Muscle of leg (tissue), 3 donors: ENCODE measurements at regions not wholly inside any gene's neighbourhood (a gene's known extent, or its start where the extent isn't known, plus 50 kb on each side); places are given as distances from the start of the nearest gene placed in this dataset.

Source experiments
- DNase-seq: peaks from one replicate; pipeline ENCODE4 v3.0.0; 2013
- H3K27ac ChIP-seq: one replicate; pipeline ENCODE4 v1.5.1; 2013; ENCODE audit warnings: mild to moderate bottlenecking, low read length, control low read depth
- H3K27me3 ChIP-seq: one replicate; pipeline ENCODE4 v1.6.1; 2013; ENCODE audit warnings: low read length; ENCODE audit not compliant: control insufficient read depth, insufficient read depth
- H3K36me3 ChIP-seq: one replicate; pipeline ENCODE4 v1.6.1; 2013; ENCODE audit warnings: low read length; ENCODE audit not compliant: control insufficient read depth, insufficient read depth
- H3K4me1 ChIP-seq: one replicate; pipeline ENCODE4 v1.6.1; 2013; ENCODE audit warnings: low read length; ENCODE audit not compliant: control insufficient read depth, insufficient read depth
- H3K4me3 ChIP-seq: one replicate; pipeline ENCODE4 v1.5.1; 2013; ENCODE audit warnings: low read length, control low read depth
- H3K9me3 ChIP-seq: replicated peaks from 2 replicates; pipeline ENCODE4 v1.6.1; 2013; ENCODE audit warnings: low read depth, low read length; ENCODE audit not compliant: control insufficient read depth
- WGBS: methylation state at CpG from one replicate; pipeline ENCODE4 v1.1.5; 2013; ENCODE audit warnings: missing lambda C conversion rate; ENCODE audit not compliant: insufficient coverage; 5-methylcytosine and 5-hydroxymethylcytosine counted together

GRCh38 chr13:90956031-90956430 is 391.5 kb upstream of the MIR17HG start:
- H3K4me1 ChIP-seq = no peaks in the 10 kb centered on the region
- no peaks in the 10 kb centered on the region for H3K27me3 ChIP-seq
- WGBS = no CpG with 5 or more reads among the region's 1 CpG
- H3K9me3 ChIP-seq = no peaks in the 10 kb centered on the region
- H3K36me3 ChIP-seq = no peaks in the 10 kb centered on the region
- no peak overlapping the region for H3K4me3 ChIP-seq
- H3K27ac ChIP-seq = no peak overlapping the region
- DNase-seq = no peak

GRCh38 chr13:90958866-90959265 is 388.6 kb upstream of the MIR17HG start:
- H3K27me3 ChIP-seq = no peaks in the 10 kb centered on the region
- no CpG with 5 or more reads among the region's 2 CpGs for WGBS
- H3K9me3 ChIP-seq = no peaks in the 10 kb centered on the region
- no peaks in the 10 kb centered on the region for H3K4me1 ChIP-seq
- no peak overlapping the region for H3K4me3 ChIP-seq
- H3K36me3 ChIP-seq = no peaks in the 10 kb centered on the region
- no peak overlapping the region for H3K27ac ChIP-seq
- no peak for DNase-seq

- no CpG with 5 or more reads among the region's 2 CpGs for WGBS
- H3K4me1 ChIP-seq = no peaks in the 10 kb centered on the region
- no peak overlapping the region for H3K27ac ChIP-seq
- peak; percentile 10 for DNase-seq
- no peaks in the 10 kb centered on the region for H3K27me3 ChIP-seq
- H3K9me3 ChIP-seq = no peaks in the 10 kb centered on the region
- no peak overlapping the region for H3K4me3 ChIP-seq
- no peaks in the 10 kb centered on the region for H3K36me3 ChIP-seq
These were observed 379.2 kb upstream of the MIR17HG start for GRCh38 chr13:90968166-90968904.

GRCh38 chr13:90974249-90974975 is 373.1 kb upstream of the MIR17HG start:
- H3K9me3 ChIP-seq = no peaks in the 10 kb centered on the region
- no peak overlapping the region for H3K4me3 ChIP-seq
- DNase-seq = no peak
- no peaks in the 10 kb centered on the region for H3K27me3 ChIP-seq
- no peaks in the 10 kb centered on the region for H3K36me3 ChIP-seq
- WGBS = 0% methylated on average over 1 of the region's 3 CpGs
- H3K27ac ChIP-seq = no peak overlapping the region
- H3K4me1 ChIP-seq = no peaks in the 10 kb centered on the region

DNA sequence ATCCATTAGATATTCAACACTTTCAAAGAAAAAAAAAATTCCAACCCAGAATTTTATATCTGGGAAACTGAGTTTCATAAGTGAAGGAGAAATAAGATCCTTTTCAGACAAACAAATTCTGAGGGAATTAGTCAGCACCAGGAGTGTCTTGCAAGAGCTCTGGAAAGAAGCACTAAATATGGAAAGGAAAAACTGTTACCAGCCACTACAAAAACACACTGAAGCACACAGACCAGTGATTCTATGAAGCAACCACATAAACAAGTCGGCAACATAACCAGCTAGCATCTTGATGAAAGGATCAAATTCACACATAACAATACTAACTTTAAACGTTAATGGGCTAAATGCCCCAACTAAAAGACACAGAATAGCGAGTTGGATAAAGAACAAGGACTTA is 368.4 kb upstream of the MIR17HG start:
- WGBS = no CpG with 5 or more reads among the region's 3 CpGs
- H3K36me3 ChIP-seq = no peaks in the 10 kb centered on the region
- H3K27me3 ChIP-seq = no peaks in the 10 kb centered on the region
- DNase-seq = no peak
- no peak overlapping the region for H3K4me3 ChIP-seq
- H3K27ac ChIP-seq = no peak overlapping the region
- no peaks in the 10 kb centered on the region for H3K9me3 ChIP-seq
- no peaks in the 10 kb centered on the region for H3K4me1 ChIP-seq

- no peaks in the 10 kb centered on the region for H3K36me3 ChIP-seq
- H3K4me1 ChIP-seq = no peaks in the 10 kb centered on the region
- 88% methylated on average over 2 of the region's 6 CpGs for WGBS
These were observed 362.7 kb upstream of the MIR17HG start for GRCh38 chr13:90984756-90985155.

DNA sequence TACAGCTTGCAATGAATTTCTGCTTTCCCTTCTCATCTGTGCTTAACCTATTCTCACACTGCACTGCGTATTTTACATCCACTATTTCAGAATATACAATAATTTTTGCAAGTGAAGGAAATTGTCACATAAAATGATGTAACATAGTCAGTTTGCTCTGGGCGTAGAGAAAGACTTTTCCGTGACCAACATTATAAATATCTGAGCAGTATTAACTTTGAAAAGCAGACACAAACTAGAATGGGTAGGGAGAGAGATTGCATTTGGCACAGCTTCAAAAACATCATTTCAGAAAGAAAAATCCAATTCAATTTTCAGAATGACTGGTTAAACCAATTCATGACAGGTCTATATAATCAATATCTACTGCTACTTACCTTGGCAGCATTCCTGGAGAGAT is 352.5 kb upstream of the MIR17HG start:
- WGBS = no CpG with 5 or more reads among the region's 3 CpGs
- Histone ChIP-seq H3K36me3 (no peaks in the 10 kb centered on the region), H3K27ac (no peak overlapping the region), H3K9me3 (no peaks in the 10 kb centered on the region), H3K27me3 (no peaks in the 10 kb centered on the region), H3K4me1 (no peaks in the 10 kb centered on the region), H3K4me3 (no peak overlapping the region)
- DNase-seq = no peak

More at GRCh38 chr13:90984756-90985155, 362.7 kb upstream of the MIR17HG start:
- H3K27me3 ChIP-seq = no peaks in the 10 kb centered on the region
- no peak overlapping the region for H3K27ac ChIP-seq
- H3K9me3 ChIP-seq = no peaks in the 10 kb centered on the region
- no peak for DNase-seq
- no peak overlapping the region for H3K4me3 ChIP-seq

DNA sequence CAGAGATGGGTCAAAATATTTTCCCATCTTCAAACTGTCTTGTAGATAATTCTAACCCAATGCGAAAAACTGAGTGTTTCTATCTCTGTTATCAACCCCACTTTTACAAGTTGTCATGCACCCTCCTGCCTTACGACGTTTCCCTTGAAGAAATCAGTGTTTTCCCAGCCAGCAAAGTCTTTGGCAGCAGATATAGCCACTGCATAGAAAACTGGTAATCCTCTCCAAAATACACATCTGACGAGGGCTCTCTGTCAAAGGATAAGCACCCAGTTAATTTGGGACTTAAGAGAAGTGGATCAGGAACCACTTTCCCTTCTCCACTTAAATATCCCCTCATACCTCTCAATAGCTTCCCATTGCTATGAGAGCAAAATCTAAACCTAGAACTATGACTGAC is 351.9 kb upstream of the MIR17HG start:
- H3K9me3 ChIP-seq = no peaks in the 10 kb centered on the region
- H3K36me3 ChIP-seq = no peaks in the 10 kb centered on the region
- DNase-seq = no peak
- WGBS = 68% methylated on average over 4 of the region's 4 CpGs
- no peak overlapping the region for H3K27ac ChIP-seq
- no peak overlapping the region for H3K4me3 ChIP-seq
- H3K27me3 ChIP-seq = no peaks in the 10 kb centered on the region
- no peaks in the 10 kb centered on the region for H3K4me1 ChIP-seq

GRCh38 chr13:90997951-90998350 is 349.5 kb upstream of the MIR17HG start:
- Histone ChIP-seq H3K27ac (no peak overlapping the region), H3K36me3 (no peaks in the 10 kb centered on the region), H3K9me3 (no peaks in the 10 kb centered on the region), H3K4me3 (no peak overlapping the region), H3K4me1 (no peaks in the 10 kb centered on the region), H3K27me3 (no peaks in the 10 kb centered on the region)
- DNase-seq = no peak
- WGBS = no CpG with 5 or more reads among the region's 1 CpG

- no peaks in the 10 kb centered on the region for H3K9me3 ChIP-seq
- H3K4me1 ChIP-seq = no peaks in the 10 kb centered on the region
- DNase-seq = no peak
- no peaks in the 10 kb centered on the region for H3K36me3 ChIP-seq
- H3K27ac ChIP-seq = no peak overlapping the region
- no peak overlapping the region for H3K4me3 ChIP-seq
- no peaks in the 10 kb centered on the region for H3K27me3 ChIP-seq
These were observed 348.1 kb upstream of the MIR17HG start for GRCh38 chr13:90999401-90999800.
